ENCODE measurements at regions not wholly inside any gene's neighbourhood (a gene's known extent, or its start where the extent isn't known, plus 50 kb on each side); places are given as distances from the start of the nearest gene placed in this dataset.

DNA sequence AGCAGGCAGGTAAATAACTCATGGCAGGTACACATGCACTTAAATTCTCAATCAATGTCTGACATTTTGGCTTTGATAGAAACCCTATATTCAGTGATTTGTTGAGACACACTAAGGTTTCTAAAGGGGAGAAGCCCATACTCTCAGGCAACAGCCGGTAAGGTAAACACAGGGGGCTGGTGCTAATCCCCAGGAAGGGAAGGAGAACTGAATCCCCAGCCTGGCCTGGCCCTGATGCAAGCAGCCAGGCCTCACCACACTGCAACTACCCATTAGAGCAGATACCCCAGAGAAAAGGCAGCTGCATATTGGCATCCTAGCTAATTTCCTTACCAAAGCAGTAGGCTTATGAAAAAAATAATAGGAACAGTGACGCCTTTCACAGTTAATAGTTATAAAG, 116.5 kb upstream of the LRRC7 start:
- TF ChIP-seq CTCF (IDR thresholded peaks at IDR 0.05) (no peak), POLR2A (IDR thresholded peaks at IDR 0.05) (no peak), EP300 (IDR thresholded peaks at IDR 0.05) (no peak), POLR2AphosphoS5 (IDR thresholded peaks at IDR 0.05) (no peak)

All from sigmoid colon (tissue), 4 donors.